ENCODE measurements at regions not wholly inside any gene's neighbourhood (a gene's known extent, or its start where the extent isn't known, plus 50 kb on each side); places are given as distances from the start of the nearest gene placed in this dataset.
"Not testable (repeated sequence)": the region's sequence is repeated elsewhere in the genome, so short reads cannot be mapped to it uniquely, and the experiment has no call there.

- DNase-seq, result no peak
Observed at GRCh38 chr20:57834306-57835073, 124.7 kb upstream of the PMEPA1 start.

DNA sequence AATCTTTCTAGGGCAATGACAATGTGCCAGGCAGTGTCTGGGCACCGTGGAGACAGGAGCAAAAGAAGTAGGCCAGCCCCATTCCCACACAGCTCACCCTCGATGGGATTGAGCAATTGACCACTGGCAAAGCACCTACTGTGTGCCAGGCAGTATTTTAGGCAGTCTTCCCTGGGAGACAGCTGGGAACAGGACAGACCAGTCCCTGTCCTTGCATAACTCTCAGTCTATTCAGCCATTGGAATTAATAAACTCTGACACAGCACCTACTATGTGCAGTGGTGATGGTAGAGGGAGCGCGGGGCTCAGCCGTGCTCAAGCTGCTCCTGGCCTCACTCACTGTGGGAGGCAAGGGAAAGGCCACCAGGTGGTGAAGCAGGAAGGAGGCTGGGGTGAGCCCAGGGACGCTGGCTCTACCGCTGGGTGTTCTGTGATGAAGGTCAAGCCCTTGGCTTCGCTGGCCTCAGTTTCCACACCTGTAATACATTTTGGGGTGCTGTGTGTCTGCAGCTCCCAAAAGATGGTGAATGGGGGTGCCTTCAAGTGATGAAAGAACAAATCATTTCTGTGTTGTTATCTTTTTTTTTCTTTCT is 122.3 kb upstream of the PMEPA1 start:
- no peak for DNase-seq

DNA sequence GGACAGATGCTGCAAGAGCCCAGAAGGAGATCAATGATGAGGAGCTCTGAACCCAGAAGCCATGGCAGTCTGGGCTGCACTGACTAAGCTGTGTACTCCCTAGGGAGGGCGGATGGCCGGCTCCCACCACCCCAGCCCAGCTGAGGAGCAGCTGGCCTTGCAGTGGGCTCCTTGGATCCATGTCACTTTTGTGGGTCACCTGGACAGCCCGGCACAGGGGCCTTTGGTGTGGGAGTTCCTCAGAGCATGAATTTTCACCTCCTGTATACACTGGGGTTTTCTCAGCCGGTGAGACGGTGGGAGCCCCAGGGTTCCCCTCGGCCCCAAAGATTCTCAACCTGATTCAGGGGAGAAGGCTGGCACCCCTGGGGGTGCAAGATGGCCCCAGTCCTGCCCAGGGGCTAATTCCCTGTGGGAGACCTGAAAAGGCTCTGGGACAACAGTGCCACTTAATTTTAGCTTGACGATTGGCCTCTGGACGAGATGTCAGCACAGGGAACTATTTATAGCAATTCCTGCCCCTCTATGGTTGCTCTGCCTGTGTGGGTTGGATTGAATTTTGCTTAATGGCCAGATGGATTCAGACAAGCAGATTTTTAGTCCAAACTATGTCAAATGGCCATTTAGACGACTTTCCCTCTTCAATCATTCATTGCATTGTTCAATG is 121.6 kb upstream of the PMEPA1 start:
- DNase-seq, result no peak

GRCh38 chr20:57830515-57830895 is 120.7 kb upstream of the PMEPA1 start:
- no peak for DNase-seq

GRCh38 chr20:57829805-57830514 is 120.1 kb upstream of the PMEPA1 start:
- no peak for DNase-seq

GRCh38 chr20:57829336-57829735 is 119.5 kb upstream of the PMEPA1 start:
- no peak for DNase-seq

GRCh38 chr20:57828696-57829095 is 118.9 kb upstream of the PMEPA1 start:
- DNase-seq, result no peak

GRCh38 chr20:57826666-57827287 is 117.0 kb upstream of the PMEPA1 start:
- DNase-seq, result no peak

DNA sequence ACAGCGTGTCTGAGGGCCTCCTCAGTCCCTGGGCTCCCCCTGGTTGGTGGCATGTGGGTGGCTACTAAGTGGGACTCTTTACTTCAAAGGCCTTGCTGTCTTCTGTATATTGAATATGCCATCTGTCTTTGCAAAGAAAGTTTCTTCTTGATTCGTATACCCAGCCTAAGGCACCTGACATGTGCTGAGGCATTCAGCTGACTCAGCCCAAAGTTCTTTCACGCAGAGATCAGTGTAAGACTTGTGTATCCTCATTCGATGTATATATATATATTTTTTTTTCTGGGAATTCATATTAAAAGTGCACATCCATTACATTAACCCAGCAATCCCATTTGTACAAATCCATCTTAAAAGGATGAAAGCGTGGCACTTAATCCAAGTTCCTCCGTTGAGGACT is 115.1 kb upstream of the PMEPA1 start:
- no peak for DNase-seq

GRCh38 chr20:57821935-57822334 is 112.1 kb upstream of the PMEPA1 start:
- no peak for DNase-seq

DNA sequence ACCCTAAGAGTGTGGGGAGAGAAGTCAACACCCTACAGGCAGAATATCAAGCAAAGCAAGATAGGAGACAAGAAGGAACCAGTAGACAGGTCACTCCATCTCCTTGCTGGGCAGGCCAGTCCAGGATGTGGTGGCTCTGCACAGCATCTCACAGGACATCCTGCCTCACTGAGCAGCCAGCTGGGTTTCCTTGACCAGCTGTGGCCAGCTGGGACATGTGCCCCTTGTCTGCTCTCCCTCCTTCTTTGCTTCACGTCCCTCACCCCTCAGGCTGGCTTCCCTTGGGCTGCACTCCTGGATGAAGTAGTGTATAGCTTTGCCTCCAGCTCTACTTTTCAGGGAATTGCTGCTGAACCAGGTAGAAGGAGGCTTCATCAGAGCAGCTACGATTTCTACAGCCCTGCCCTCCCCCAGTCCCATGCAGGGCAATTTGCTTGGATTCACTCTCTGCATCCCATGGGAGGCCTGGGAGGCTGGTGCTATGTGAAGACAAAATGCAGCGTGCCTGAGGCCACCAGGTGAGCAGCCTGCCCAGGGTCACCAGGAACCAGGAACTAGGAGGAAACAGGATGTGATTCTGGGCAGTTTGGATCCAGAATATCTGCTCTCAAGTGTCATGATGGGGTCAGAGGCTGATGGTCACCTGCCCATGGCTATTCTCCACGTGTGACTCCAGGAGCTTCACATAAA is 110.0 kb upstream of the PMEPA1 start:
- DNase-seq, result no peak

DNA sequence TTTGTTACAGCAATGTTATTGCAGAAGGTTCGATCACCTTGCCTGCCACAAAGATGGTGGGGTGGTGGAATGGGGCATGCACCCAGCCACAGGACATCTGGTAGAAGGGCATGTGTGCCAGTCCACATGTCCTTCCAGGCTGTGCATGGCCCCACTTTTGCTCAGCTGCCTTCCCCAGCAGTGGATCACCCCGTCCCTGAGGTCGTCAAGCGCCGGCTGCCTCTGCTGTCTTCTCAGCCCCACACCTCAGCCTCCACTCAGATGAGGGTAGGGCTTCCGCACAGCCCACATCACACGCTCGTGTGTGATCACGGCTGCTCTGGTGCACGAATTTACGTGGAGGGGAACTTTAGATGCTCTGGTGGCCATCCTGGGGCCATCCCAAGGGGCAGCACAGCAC is 109.5 kb upstream of the PMEPA1 start:
- DNase-seq, result no peak

DNA sequence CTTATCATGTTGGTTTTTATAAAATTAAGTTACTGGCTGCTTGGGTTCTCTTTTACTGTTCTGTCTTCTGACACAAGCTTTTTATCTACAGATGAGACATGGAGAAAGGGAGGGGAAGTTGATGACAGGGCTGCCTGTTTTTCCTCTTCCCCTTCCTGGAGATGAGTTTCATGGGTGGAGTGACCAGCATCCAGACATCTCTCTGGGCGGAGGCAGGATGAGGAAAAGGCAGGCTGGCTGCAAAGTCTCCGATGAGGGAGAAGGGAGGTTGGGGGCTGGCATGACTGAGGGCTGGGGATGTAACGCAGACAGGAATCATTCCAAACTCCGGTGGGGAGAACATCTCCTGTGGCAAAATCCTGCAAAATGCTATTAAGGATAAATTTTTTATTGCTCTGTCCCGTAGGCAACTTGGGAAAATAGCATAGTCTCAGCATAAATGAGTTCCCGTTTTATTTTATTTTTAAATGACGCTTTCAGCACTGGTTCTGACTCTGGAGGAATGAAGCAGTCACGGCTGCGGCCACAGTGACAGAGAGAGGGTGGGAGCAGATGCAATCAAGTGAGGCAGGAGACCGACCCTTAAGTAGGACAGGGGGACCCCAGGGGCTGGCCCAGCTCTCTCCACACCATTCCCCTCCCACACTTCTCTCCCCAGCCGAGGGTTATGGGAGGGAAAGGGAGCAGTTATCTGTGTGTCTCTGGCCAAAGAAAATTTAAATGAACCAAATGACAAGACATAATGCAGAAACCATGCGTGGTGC is 108.8 kb upstream of the PMEPA1 start:
- DNase-seq, result no peak

- no peak for DNase-seq
Observed at GRCh38 chr20:57815405-57815804, 105.6 kb upstream of the PMEPA1 start.

- no peak for DNase-seq
Observed at GRCh38 chr20:57814529-57814928, 104.7 kb upstream of the PMEPA1 start.

- DNase-seq, result no peak
Observed at GRCh38 chr20:57813509-57814269, 103.9 kb upstream of the PMEPA1 start.

DNA sequence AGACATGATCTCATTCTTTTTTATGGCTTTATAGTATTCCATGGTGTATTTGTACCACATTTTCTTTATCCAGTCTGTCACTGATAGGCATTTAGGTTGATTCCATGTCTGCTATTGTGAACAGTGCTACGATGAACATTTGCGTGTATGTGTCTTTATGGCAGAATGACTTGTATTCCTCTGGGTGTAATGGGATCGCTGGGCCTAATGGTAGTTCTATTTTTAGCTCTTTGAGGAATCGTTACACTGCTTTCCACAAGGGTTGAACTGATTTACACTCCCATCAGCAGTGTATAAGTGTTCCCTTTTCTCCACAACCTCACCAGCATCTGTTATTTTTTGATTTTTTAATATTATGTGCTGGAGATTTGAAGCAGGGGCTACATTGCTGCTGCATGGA is 102.8 kb upstream of the PMEPA1 start:
- DNase-seq, result not testable (repeated sequence)

GRCh38 chr20:57811374-57812020 is 101.7 kb upstream of the PMEPA1 start:
- peak in 15 of 56 donors; percentile 2 to 37 (median 13) for DNase-seq

Data from amygdala (tissue), 56 donors.